HEK293 (cell line): ENCODE measurements at regions not wholly inside any gene's neighbourhood (a gene's known extent, or its start where the extent isn't known, plus 50 kb on each side); places are given as distances from the start of the nearest gene placed in this dataset.

ENCODE experiments used
- KLF1 ChIP-seq: fragments of 450-650 bp; formaldehyde crosslinking; IDR thresholded peaks from 2 replicates; pipeline ENCODE4 v1.5.1; 2016; ENCODE audit warnings: missing biosample characterization, missing genetic modification characterization
- ZNF629 ChIP-seq: fragments of 450-650 bp; formaldehyde crosslinking; IDR thresholded peaks from 2 replicates; pipeline ENCODE4 v1.5.1; 2017; ENCODE audit warnings: missing biosample characterization, missing genetic modification characterization
- TF ChIP-seq, protein P1 (sequence below): fragments of 450-650 bp; formaldehyde crosslinking; IDR thresholded peaks from 2 replicates; pipeline ENCODE4 v1.5.1; 2016; ENCODE audit warnings: missing biosample characterization, missing genetic modification characterization

DNA sequence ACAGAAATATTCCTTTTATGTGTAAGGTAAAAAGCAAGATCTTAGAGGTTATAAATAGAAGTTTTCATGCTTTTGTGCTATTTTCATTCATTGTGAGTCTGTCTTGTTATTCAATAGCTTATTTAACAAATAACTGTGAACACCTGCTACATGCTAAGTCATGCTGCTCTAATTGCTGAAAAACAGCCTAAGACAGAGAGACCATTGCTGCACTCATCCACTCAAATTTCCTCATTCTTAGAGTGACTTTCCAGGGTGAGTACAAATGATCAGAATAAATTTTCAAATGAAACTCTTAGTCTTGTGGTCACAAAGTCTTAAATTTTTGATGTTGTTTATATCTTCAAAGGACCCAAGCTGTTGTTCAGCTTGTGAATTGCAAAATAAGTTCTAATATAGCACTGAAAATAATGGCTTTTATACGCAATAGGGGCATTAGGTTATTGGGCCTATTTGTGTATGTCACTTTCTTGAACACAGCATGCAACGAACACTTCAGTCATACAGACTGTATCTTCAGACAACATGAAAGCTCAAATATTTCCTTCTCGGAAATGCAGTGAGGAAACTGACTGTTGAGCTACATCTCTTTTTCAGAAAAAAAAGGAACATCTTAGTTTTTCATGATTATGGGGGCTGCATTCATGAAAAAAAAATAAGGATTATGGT is 247.9 kb upstream of the PCDH15 start:
- TF ChIP-seq KLF1 (tag by site-specific recombination) (no peak), ZNF629 (tag by site-specific recombination) (no peak)
- TF ChIP-seq, protein P1, sequence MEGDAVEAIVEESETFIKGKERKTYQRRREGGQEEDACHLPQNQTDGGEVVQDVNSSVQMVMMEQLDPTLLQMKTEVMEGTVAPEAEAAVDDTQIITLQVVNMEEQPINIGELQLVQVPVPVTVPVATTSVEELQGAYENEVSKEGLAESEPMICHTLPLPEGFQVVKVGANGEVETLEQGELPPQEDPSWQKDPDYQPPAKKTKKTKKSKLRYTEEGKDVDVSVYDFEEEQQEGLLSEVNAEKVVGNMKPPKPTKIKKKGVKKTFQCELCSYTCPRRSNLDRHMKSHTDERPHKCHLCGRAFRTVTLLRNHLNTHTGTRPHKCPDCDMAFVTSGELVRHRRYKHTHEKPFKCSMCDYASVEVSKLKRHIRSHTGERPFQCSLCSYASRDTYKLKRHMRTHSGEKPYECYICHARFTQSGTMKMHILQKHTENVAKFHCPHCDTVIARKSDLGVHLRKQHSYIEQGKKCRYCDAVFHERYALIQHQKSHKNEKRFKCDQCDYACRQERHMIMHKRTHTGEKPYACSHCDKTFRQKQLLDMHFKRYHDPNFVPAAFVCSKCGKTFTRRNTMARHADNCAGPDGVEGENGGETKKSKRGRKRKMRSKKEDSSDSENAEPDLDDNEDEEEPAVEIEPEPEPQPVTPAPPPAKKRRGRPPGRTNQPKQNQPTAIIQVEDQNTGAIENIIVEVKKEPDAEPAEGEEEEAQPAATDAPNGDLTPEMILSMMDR (tag by site-specific recombination), result no peak
